Trophoblast cell (in vitro differentiated cells and primary cell): ENCODE measurements at regions not wholly inside any gene's neighbourhood (a gene's known extent, or its start where the extent isn't known, plus 50 kb on each side); places are given as distances from the start of the nearest gene placed in this dataset.

Experiments
- DNase-seq, 2 donors: peaks; one replicate each; pipeline ENCODE4 v3.0.0-alpha.2; 2016
- H2AFZ ChIP-seq: 2 replicates; pipeline ENCODE4 v1.6.1; 2013; ENCODE audit warnings: low read length, moderate library complexity, mild to moderate bottlenecking; ENCODE audit not compliant: insufficient read depth, poor library complexity
- H2AK5ac ChIP-seq: 2 replicates; pipeline ENCODE4 v1.6.1; 2013; ENCODE audit warnings: mild to moderate bottlenecking, low read length
- H2BK120ac ChIP-seq: 2 replicates; pipeline ENCODE4 v1.6.1; 2013; ENCODE audit warnings: low read length, mild to moderate bottlenecking, moderate library complexity; ENCODE audit not compliant: insufficient read depth, poor library complexity
- H2BK12ac ChIP-seq: 2 replicates; pipeline ENCODE4 v1.6.1; 2013; ENCODE audit warnings: mild to moderate bottlenecking, low read length, moderate library complexity
- H2BK5ac ChIP-seq: 2 replicates; pipeline ENCODE4 v1.6.1; 2013; ENCODE audit warnings: low read length, low read depth, moderate library complexity, mild to moderate bottlenecking; ENCODE audit not compliant: poor library complexity
- H3K14ac ChIP-seq: 2 replicates; pipeline ENCODE4 v1.6.1; 2013; ENCODE audit warnings: mild to moderate bottlenecking, low read length
- H3K18ac ChIP-seq: 2 replicates; pipeline ENCODE4 v1.6.1; 2013; ENCODE audit warnings: mild to moderate bottlenecking, low read length
- H3K23ac ChIP-seq: 2 replicates; pipeline ENCODE4 v1.6.1; 2013; ENCODE audit warnings: low read length
- H3K27ac ChIP-seq: 2 replicates; pipeline ENCODE4 v1.5.1; 2013; ENCODE audit warnings: low read depth, mild to moderate bottlenecking, inconsistent platforms, low read length, moderate library complexity
- H3K27me3 ChIP-seq: 2 replicates; pipeline ENCODE4 v1.6.1; 2013; ENCODE audit warnings: inconsistent platforms, mild to moderate bottlenecking, low read length, moderate library complexity; ENCODE audit not compliant: insufficient read depth
- H3K36me3 ChIP-seq, 2 experiments: 1 replicate in 1 of 2; 2 replicates in 1 of 2; pipeline ENCODE4 v1.6.1; 2013; ENCODE audit warnings: low read length in 2 of 2, mild to moderate bottlenecking in 2 of 2, moderate library complexity in 1 of 2; ENCODE audit not compliant: insufficient read depth in 2 of 2, control insufficient read depth in 1 of 2
- H3K4ac ChIP-seq: 2 replicates; pipeline ENCODE4 v1.6.1; 2013; ENCODE audit warnings: low read depth, mild to moderate bottlenecking, low read length, moderate library complexity
- H3K4me1 ChIP-seq, 2 experiments: 1 replicate in 1 of 2; 2 replicates in 1 of 2; pipeline ENCODE4 v1.6.1; 2013; ENCODE audit warnings: low read length in 2 of 2, mild to moderate bottlenecking in 2 of 2, moderate library complexity in 1 of 2; ENCODE audit not compliant: insufficient read depth in 2 of 2, control insufficient read depth in 1 of 2
- H3K4me2 ChIP-seq: 2 replicates; pipeline ENCODE4 v1.6.1; 2013; ENCODE audit warnings: inconsistent platforms, mild to moderate bottlenecking, low read length, moderate library complexity
- H3K4me3 ChIP-seq: 2 replicates; pipeline ENCODE4 v1.5.1; 2013; ENCODE audit warnings: mild to moderate bottlenecking, low read depth, low read length, inconsistent platforms
- H3K79me1 ChIP-seq: one replicate; pipeline ENCODE4 v1.6.1; 2013; ENCODE audit warnings: low read length
- H3K79me2 ChIP-seq: 2 replicates; pipeline ENCODE4 v1.6.1; 2013; ENCODE audit warnings: low read length, mild to moderate bottlenecking; ENCODE audit not compliant: control insufficient read depth, insufficient read depth, poor library complexity
- H3K9ac ChIP-seq: 2 replicates; pipeline ENCODE4 v1.6.1; 2013; ENCODE audit warnings: mild to moderate bottlenecking, low read length
- H3K9me3 ChIP-seq: 2 replicates; pipeline ENCODE4 v1.6.1; 2013; ENCODE audit warnings: low read depth, mild to moderate bottlenecking, control low read depth, inconsistent platforms, low read length; ENCODE audit not compliant: insufficient read depth
- H4K12ac ChIP-seq: 2 replicates; pipeline ENCODE4 v1.6.1; 2013; ENCODE audit warnings: low read depth, mild to moderate bottlenecking, low read length, moderate library complexity
- H4K8ac ChIP-seq: 2 replicates; pipeline ENCODE4 v1.6.1; 2013; ENCODE audit warnings: low read depth, mild to moderate bottlenecking, low read length, moderate library complexity
- H4K91ac ChIP-seq: one replicate; pipeline ENCODE4 v1.6.1; 2013; ENCODE audit warnings: low read depth, mild to moderate bottlenecking, low read length, moderate library complexity
- WGBS: extraction: QIAGEN DNeasy Blood & Tissue Kit; methylation state at CpG from one replicate; pipeline ENCODE4 v1.1.7; 2013; ENCODE audit warnings: missing lambda C conversion rate; ENCODE audit not compliant: insufficient read length, insufficient coverage; ENCODE audit errors: extremely low coverage; 5-methylcytosine and 5-hydroxymethylcytosine counted together

GRCh38 chr20:11108102-11108810, 434.5 kb upstream of the JAG1 start:
- Histone ChIP-seq H3K9me3 (no peaks in the 10 kb centered on the region), H3K4me2 (no peak overlapping the region), H3K4me3 (no peak overlapping the region), H4K12ac (no peak overlapping the region), H3K4me1 (no peaks in the 10 kb centered on the region), H3K79me2 (no peaks in the 10 kb centered on the region), H4K91ac (no peak overlapping the region), H3K9ac (no peak overlapping the region), H3K4ac (no peak overlapping the region), H3K23ac (no peak overlapping the region), H3K27me3 (no peaks in the 10 kb centered on the region), H2AFZ (no peak overlapping the region), H2BK5ac (no peak overlapping the region), H4K8ac (no peak overlapping the region), H2AK5ac (no peak overlapping the region), H3K14ac (no peak overlapping the region), H3K18ac (no peak overlapping the region), H3K79me1 (no peaks in the 10 kb centered on the region), H3K27ac (no peak overlapping the region), H3K36me3 (no peaks in the 10 kb centered on the region), H2BK120ac (no peak overlapping the region), H2BK12ac (no peak overlapping the region)
- WGBS, result no CpG with 5 or more reads among the region's 4 CpGs
- DNase-seq, result no peak

DNA sequence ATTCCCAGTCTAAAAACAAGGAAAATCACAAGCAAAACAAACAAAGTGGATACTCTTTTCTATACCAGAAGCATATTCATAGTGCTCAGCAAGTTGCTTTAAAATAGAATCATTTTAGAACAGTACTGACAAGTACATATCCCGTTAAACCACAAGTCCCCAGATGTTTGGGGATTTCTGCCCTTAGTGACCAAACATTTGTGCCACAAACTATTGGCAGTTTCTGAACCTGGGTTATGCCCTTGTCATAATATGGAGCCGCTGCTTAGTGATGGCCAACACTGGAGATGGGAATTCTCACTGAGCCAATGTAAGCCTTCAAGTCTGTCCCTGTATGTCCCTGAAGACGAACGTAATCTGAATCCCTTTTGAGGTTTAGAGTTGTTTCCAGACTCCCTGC, 436.7 kb upstream of the JAG1 start:
- no peak overlapping the region for H3K9ac ChIP-seq
- no peak for DNase-seq
- no peaks in the 10 kb centered on the region for H3K79me2 ChIP-seq
- H3K4me1 ChIP-seq, result no peaks in the 10 kb centered on the region
- no CpG with 5 or more reads among the region's 4 CpGs for WGBS
- H4K91ac ChIP-seq, result no peak overlapping the region
- H4K12ac ChIP-seq, result no peak overlapping the region
- H3K4me2 ChIP-seq, result no peak overlapping the region
- H3K4me3 ChIP-seq, result no peak overlapping the region
- H3K9me3 ChIP-seq, result no peaks in the 10 kb centered on the region
- no peak overlapping the region for H3K4ac ChIP-seq
- H2BK5ac ChIP-seq, result no peak overlapping the region
- H3K27me3 ChIP-seq, result no peaks in the 10 kb centered on the region
- no peak overlapping the region for H3K27ac ChIP-seq
- H2AFZ ChIP-seq, result no peak overlapping the region
- H4K8ac ChIP-seq, result no peak overlapping the region
- H3K79me1 ChIP-seq, result no peaks in the 10 kb centered on the region
- no peak overlapping the region for H2AK5ac ChIP-seq
- H3K36me3 ChIP-seq, result no peaks in the 10 kb centered on the region
- H2BK120ac ChIP-seq, result no peak overlapping the region
- no peak overlapping the region for H3K18ac ChIP-seq
- H3K23ac ChIP-seq, result no peak overlapping the region
- H2BK12ac ChIP-seq, result no peak overlapping the region
- no peak overlapping the region for H3K14ac ChIP-seq

- Histone ChIP-seq H3K36me3 (no peaks in the 10 kb centered on the region), H2BK5ac (no peak overlapping the region), H3K14ac (no peak overlapping the region), H3K27ac (no peak overlapping the region), H3K9ac (no peak overlapping the region), H3K79me1 (no peaks in the 10 kb centered on the region), H3K18ac (no peak overlapping the region), H4K91ac (no peak overlapping the region), H2AFZ (no peak overlapping the region), H2BK12ac (no peak overlapping the region), H4K8ac (no peak overlapping the region), H2AK5ac (no peak overlapping the region), H3K4me3 (no peak overlapping the region), H3K79me2 (no peaks in the 10 kb centered on the region), H3K23ac (no peak overlapping the region), H2BK120ac (no peak overlapping the region), H3K4me1 (no peaks in the 10 kb centered on the region), H3K4me2 (no peak overlapping the region), H4K12ac (no peak overlapping the region), H3K9me3 (no peaks in the 10 kb centered on the region), H3K4ac (no peak overlapping the region), H3K27me3 (no peaks in the 10 kb centered on the region)
- no peak for DNase-seq
- no CpG with 5 or more reads among the region's 2 CpGs for WGBS
Observed at GRCh38 chr20:11111191-11111590, 437.4 kb upstream of the JAG1 start.

GRCh38 chr20:11112832-11113231, 439.0 kb upstream of the JAG1 start:
- no peak overlapping the region for H2BK5ac ChIP-seq
- H3K4me2 ChIP-seq, result no peak overlapping the region
- no peak overlapping the region for H3K9ac ChIP-seq
- H2BK12ac ChIP-seq, result no peak overlapping the region
- WGBS, result no CpG with 5 or more reads among the region's 2 CpGs
- no peaks in the 10 kb centered on the region for H3K9me3 ChIP-seq
- no peak overlapping the region for H3K27ac ChIP-seq
- H3K79me1 ChIP-seq, result no peaks in the 10 kb centered on the region
- no peak overlapping the region for H3K18ac ChIP-seq
- H2BK120ac ChIP-seq, result no peak overlapping the region
- H3K36me3 ChIP-seq, result no peaks in the 10 kb centered on the region
- H3K14ac ChIP-seq, result no peak overlapping the region
- H3K4me3 ChIP-seq, result no peak overlapping the region
- H3K4me1 ChIP-seq, result no peaks in the 10 kb centered on the region
- H4K12ac ChIP-seq, result no peak overlapping the region
- H4K91ac ChIP-seq, result no peak overlapping the region
- H3K4ac ChIP-seq, result no peak overlapping the region
- H2AK5ac ChIP-seq, result no peak overlapping the region
- no peak overlapping the region for H2AFZ ChIP-seq
- no peak for DNase-seq
- no peak overlapping the region for H3K23ac ChIP-seq
- H4K8ac ChIP-seq, result no peak overlapping the region
- H3K79me2 ChIP-seq, result no peaks in the 10 kb centered on the region
- no peaks in the 10 kb centered on the region for H3K27me3 ChIP-seq
